Prostate gland (tissue), 2 donors: ENCODE measurements at regions not wholly inside any gene's neighbourhood (a gene's known extent, or its start where the extent isn't known, plus 50 kb on each side); places are given as distances from the start of the nearest gene placed in this dataset.
A peak's percentile ranks its signal among the peaks of the same experiment; 100 is the strongest.

Source experiments
- DNase-seq: peaks from one replicate; pipeline ENCODE4 v3.0.0-alpha.2; 2019; ENCODE audit warnings: low spot score
- H3K27ac ChIP-seq, 2 donors: fragments of 200-600 bp; sonication (generic); 2 replicates each; pipeline ENCODE4 v1.5.1; 2017 to 2019
- H3K27me3 ChIP-seq: fragments of 200-600 bp; sonication (generic); replicated peaks from 2 replicates; pipeline ENCODE4 v1.5.1; 2019; ENCODE audit not compliant: insufficient read depth
- H3K36me3 ChIP-seq, 2 donors: fragments of 200-600 bp; sonication (generic); 1 replicate in 1 of 2; 2 replicates in 1 of 2; pipeline versions ENCODE4 v1.5.1 to v1.8.1; 2017 to 2019
- H3K4me1 ChIP-seq: fragments of 200-600 bp; sonication (generic); replicated peaks from 2 replicates; pipeline ENCODE4 v1.5.1; 2019
- H3K4me3 ChIP-seq, 2 donors: fragments of 200-600 bp; sonication (generic); 2 replicates each; pipeline ENCODE4 v1.5.1; 2017 to 2019
- H3K9me3 ChIP-seq: fragments of 200-600 bp; sonication (generic); 2 replicates; pipeline ENCODE4 v1.5.1; 2017
- CTCF ChIP-seq, 4 experiments: fragments of 200-600 bp in 2 of 4; fragments of 450-650 bp in 2 of 4; sonication (generic) in 2 of 4; IDR thresholded peaks; 1 replicate in 3 of 4; 2 replicates in 1 of 4; pipeline ENCODE4 v1.5.1; 2016 to 2019; ENCODE audit warnings: antibody characterized with exemption in 4 of 4, mild to moderate bottlenecking in 2 of 4, moderate library complexity in 2 of 4
- POLR2A ChIP-seq: fragments of 450-650 bp; IDR thresholded peaks from one replicate; pipeline ENCODE4 v1.6.1; 2016; ENCODE audit warnings: antibody characterized with exemption, mild to moderate bottlenecking
- POLR2AphosphoS5 ChIP-seq: sonication (generic); formaldehyde crosslinking; IDR thresholded peaks from one replicate; pipeline ENCODE4 v1.6.1; 2017; ENCODE audit warnings: antibody characterized with exemption
- whole genome bisulfite sequencing: methylation state at CpG from one replicate; pipeline ENCODE4 v1.1.5; 2018; 5-methylcytosine and 5-hydroxymethylcytosine counted together
- intact Hi-C: fragments of 100-400 bp; cut with DNase I; formaldehyde crosslinking; loops from one replicate; pipeline ENCODE4 v1.14.2; 2022

GRCh38 chr3:187931101-187931500 is 185.8 kb upstream of the BCL6 start:
- no peaks in the 10 kb centered on the region for H3K9me3 ChIP-seq
- 86% methylated on average over 4 of the region's 4 CpGs for WGBS
- H3K27ac ChIP-seq, result no peak overlapping the region
- no peak overlapping the region for H3K4me3 ChIP-seq
- no peaks in the 10 kb centered on the region for H3K36me3 ChIP-seq
- H3K4me1 ChIP-seq, result no peaks in the 10 kb centered on the region
- DNase-seq, result no peak
- no peaks in the 10 kb centered on the region for H3K27me3 ChIP-seq
- TF ChIP-seq POLR2A, result no peak
- no peak for TF ChIP-seq POLR2AphosphoS5
- TF ChIP-seq CTCF (IDR thresholded peaks at IDR 0.05), result no peak
- intact Hi-C loops, result no loop called here

DNA sequence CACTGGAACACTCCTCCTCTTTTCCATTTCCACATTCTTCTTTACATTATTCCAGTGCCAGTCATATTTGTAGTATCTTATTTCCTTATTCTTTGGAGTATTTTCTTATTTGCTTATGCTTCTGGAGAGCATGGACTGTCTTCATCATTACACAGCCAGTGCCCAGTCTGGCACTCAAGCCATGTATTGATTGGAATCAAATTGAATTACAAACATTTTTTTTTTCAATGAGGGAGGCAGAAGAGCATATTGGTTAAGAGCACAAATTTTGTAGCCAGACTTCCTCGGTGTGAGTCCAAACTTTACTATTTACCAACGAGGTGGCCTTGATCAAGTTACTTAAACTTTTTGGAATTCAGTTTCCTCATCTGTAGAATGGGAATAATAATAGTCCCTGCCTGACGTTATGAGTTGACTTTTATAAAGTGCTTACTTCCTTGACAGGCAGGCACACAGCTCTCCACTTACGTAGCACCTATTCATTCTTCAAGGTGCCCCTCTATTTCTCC is 186.6 kb upstream of the BCL6 start:
- no peak overlapping the region for H3K4me3 ChIP-seq
- intact Hi-C loops, result no loop called here
- no peaks in the 10 kb centered on the region for H3K27me3 ChIP-seq
- no peak for DNase-seq
- no peak overlapping the region for H3K27ac ChIP-seq
- no peaks in the 10 kb centered on the region for H3K9me3 ChIP-seq
- 76% methylated on average over 4 of the region's 4 CpGs for WGBS
- no peak for TF ChIP-seq POLR2A
- TF ChIP-seq CTCF (IDR thresholded peaks at IDR 0.05), result no peak
- no peak for TF ChIP-seq POLR2AphosphoS5
- no peaks in the 10 kb centered on the region for H3K4me1 ChIP-seq
- H3K36me3 ChIP-seq, result no peaks in the 10 kb centered on the region

DNA sequence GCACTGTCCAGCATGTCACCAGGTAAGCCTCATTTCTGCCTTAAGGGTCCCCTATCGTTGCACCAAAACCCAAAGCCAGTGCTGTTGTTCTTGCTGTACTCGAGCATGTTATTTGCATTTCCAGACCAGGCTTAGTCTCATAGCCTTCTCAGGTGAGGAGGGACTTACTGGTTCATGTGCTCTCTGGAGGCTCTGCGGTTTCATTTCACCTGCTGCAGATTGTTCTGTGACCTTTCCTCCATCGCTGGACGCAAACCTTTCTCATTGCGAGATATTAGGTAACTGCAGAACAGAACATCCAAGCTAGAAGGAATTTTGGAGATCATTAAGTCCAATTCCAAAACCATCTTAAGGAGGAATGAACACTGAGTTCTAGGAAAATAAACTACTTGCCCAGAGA is 187.3 kb upstream of the BCL6 start:
- Histone ChIP-seq H3K4me3 (no peak overlapping the region), H3K27ac (no peak overlapping the region), H3K4me1 (no peaks in the 10 kb centered on the region), H3K9me3 (no peaks in the 10 kb centered on the region), H3K36me3 (no peaks in the 10 kb centered on the region), H3K27me3 (no peaks in the 10 kb centered on the region)
- no peak for DNase-seq
- WGBS, result 88% methylated on average over 6 of the region's 6 CpGs
- intact Hi-C loops, result no loop called here
- no peak for TF ChIP-seq POLR2A
- peak; percentile 28 for TF ChIP-seq POLR2AphosphoS5
- no peak for TF ChIP-seq CTCF (IDR thresholded peaks at IDR 0.05)

GRCh38 chr3:187935623-187936156 is 190.4 kb upstream of the BCL6 start:
- 83% methylated on average over 17 of the region's 17 CpGs for WGBS

More at GRCh38 chr3:187935623-187936156, 190.4 kb upstream of the BCL6 start:
- no peaks in the 10 kb centered on the region for H3K4me1 ChIP-seq
- no peaks in the 10 kb centered on the region for H3K9me3 ChIP-seq
- no peak for TF ChIP-seq POLR2A
- no peak for TF ChIP-seq CTCF (IDR thresholded peaks at IDR 0.05)
- TF ChIP-seq POLR2AphosphoS5, result no peak
- no peaks in the 10 kb centered on the region for H3K36me3 ChIP-seq
- intact Hi-C loops, result no loop called here
- H3K27me3 ChIP-seq, result no peaks in the 10 kb centered on the region
- no peak overlapping the region for H3K4me3 ChIP-seq
- no peak overlapping the region for H3K27ac ChIP-seq
- DNase-seq, result no peak
